GM12875 (cell line): ENCODE measurements at regions not wholly inside any gene's neighbourhood (a gene's known extent, or its start where the extent isn't known, plus 50 kb on each side); places are given as distances from the start of the nearest gene placed in this dataset.

Experiments used
- H3K4me3 ChIP-seq: one replicate; pipeline ENCODE4 v1.5.1; 2011; ENCODE audit warnings: low read depth, low read length, control low read depth
- CTCF ChIP-seq: IDR thresholded peaks from 2 replicates; pipeline ENCODE4 v1.5.1; 2011; ENCODE audit warnings: low read depth, mild to moderate bottlenecking, control low read depth, inconsistent platforms, low read length, moderate library complexity, borderline replicate concordance; ENCODE audit not compliant: insufficient read depth

GRCh38 chr5:3511934-3512333 lies 83.7 kb upstream of the IRX1 start:
- no peak overlapping the region for H3K4me3 ChIP-seq
- TF ChIP-seq CTCF: no peak

GRCh38 chr5:3511519-3511918 lies 84.1 kb upstream of the IRX1 start:
- H3K4me3 ChIP-seq: no peak overlapping the region
- TF ChIP-seq CTCF: no peak

GRCh38 chr5:3510642-3511417 lies 84.8 kb upstream of the IRX1 start:
- H3K4me3 ChIP-seq: no peak overlapping the region
- no peak for TF ChIP-seq CTCF

GRCh38 chr5:3509290-3509689 lies 86.3 kb upstream of the IRX1 start:
- no peak for TF ChIP-seq CTCF
- no peak overlapping the region for H3K4me3 ChIP-seq

- H3K4me3 ChIP-seq: no peak overlapping the region
Observed at GRCh38 chr5:3508395-3508794, 87.2 kb upstream of the IRX1 start.

GRCh38 chr5:3490957-3491507 lies 104.6 kb upstream of the IRX1 start:
- TF ChIP-seq CTCF: no peak

More at GRCh38 chr5:3508395-3508794, 87.2 kb upstream of the IRX1 start:
- TF ChIP-seq CTCF: no peak

GRCh38 chr5:3489239-3489843 lies 106.3 kb upstream of the IRX1 start:
- no peak overlapping the region for H3K4me3 ChIP-seq
- no peak for TF ChIP-seq CTCF

More at GRCh38 chr5:3490957-3491507, 104.6 kb upstream of the IRX1 start:
- no peak overlapping the region for H3K4me3 ChIP-seq
